ENCODE measurements at regions not wholly inside any gene's neighbourhood (a gene's known extent, or its start where the extent isn't known, plus 50 kb on each side); places are given as distances from the start of the nearest gene placed in this dataset.

GRCh38 chr7:68185631-68186456 lies 1189.2 kb downstream of the TYW1 start:
- H4K5ac ChIP-seq (ENCODE audit: insufficient read length, low read depth, low read length), result no peak overlapping the region
- no peak for DNase-seq (ENCODE audit: low read depth in 1 of 2, low spot score in 2 of 2)
- H3K27me3 ChIP-seq (replicated peaks in 1 of 4; ENCODE audit: control insufficient read depth in 3 of 4, extremely low read depth in 1 of 4, insufficient read depth in 3 of 4, low read length in 3 of 4), result no peaks in the 10 kb centered on the region
- no peak overlapping the region for H3K23ac ChIP-seq (ENCODE audit: insufficient read length)
- no peak overlapping the region for H2BK15ac ChIP-seq (ENCODE audit: low read length)
- no peak overlapping the region for H3K27ac ChIP-seq (ENCODE audit: low read depth, low read length)
- no peak for FAIRE-seq
- H2BK12ac ChIP-seq (ENCODE audit: low read depth, low read length), result 0 out of 2 replicates have a peak overlapping the region, but pooled peaks have one; percentile 39
- H3K18ac ChIP-seq (ENCODE audit: extremely low read depth, low read length), result no peak overlapping the region; the same call in 1 of the 2 replicates
- peaks cover 0 to 6% (median 0%) of the 10 kb centered on the region in 4 experiments; a peak in 1 of 7 replicates for H3K4me1 ChIP-seq (replicated peaks in 1 of 4; ENCODE audit: control insufficient read depth in 3 of 4, insufficient read depth in 4 of 4, low read length in 3 of 4)
- no peak overlapping the region for H2AK5ac ChIP-seq (ENCODE audit: low read depth, low read length)
- no peaks in the 10 kb centered on the region for H4K20me1 ChIP-seq (replicated peaks in 1 of 2; ENCODE audit: control insufficient read depth in 1 of 2, insufficient read depth in 2 of 2, low read length in 2 of 2)
- H3K23me2 ChIP-seq (ENCODE audit: low read depth, low read length), result no peaks in the 10 kb centered on the region
- no peak overlapping the region for H3K56ac ChIP-seq (replicated peaks; ENCODE audit: insufficient read length, low read depth, low read length)
- no peak overlapping the region for H3K4me2 ChIP-seq (ENCODE audit: insufficient read depth in 1 of 2, low read depth in 2 of 2, low read length in 2 of 2)
- H2BK5ac ChIP-seq (ENCODE audit: low read depth, low read length), result no peak overlapping the region
- ChIA-PET CTCF (ENCODE audit: partially characterized antibody) (interaction anchor here (1.2 kb wide), 1 partner anchor 15 kb away, joined by 3 read pairs; no protein-coding TSS in a partner anchor), POLR2A (ENCODE audit: partially characterized antibody) (no interaction called here)
- no peak overlapping the region for H3K14ac ChIP-seq (ENCODE audit: insufficient read length)
- H3K9me3 ChIP-seq (ENCODE audit: insufficient read depth in 2 of 2, low read depth in 1 of 2, low read length in 1 of 2), result no peaks in the 10 kb centered on the region
- H3K4ac ChIP-seq (replicated peaks; ENCODE audit: insufficient read length, low read depth, low read length), result no peak overlapping the region
- H3K79me1 ChIP-seq (ENCODE audit: low read depth, low read length), result no peaks in the 10 kb centered on the region
- H4K8ac ChIP-seq (ENCODE audit: extremely low read depth, insufficient read depth, low read length), result no peak overlapping the region
- H2AFZ ChIP-seq (ENCODE audit: low read length), result no peak overlapping the region
- WGBS, 2 experiments (ENCODE audit: extremely low coverage in 1 of 2, insufficient coverage in 1 of 2, insufficient read length in 1 of 2, insufficient replicate concordance in 2 of 2, low coverage in 1 of 2, low lambda C conversion rate in 2 of 2, missing lambda C conversion rate in 1 of 2), result 90% methylated on average over 15 of the region's 16 CpGs; no CpG with 5 or more reads in 1 of the 2 experiments
- no peak overlapping the region for H3K9ac ChIP-seq (replicated peaks in 1 of 4; ENCODE audit: extremely low read depth in 1 of 4, low read depth in 3 of 4, low read length in 3 of 4)
- no peak overlapping the region for H2BK120ac ChIP-seq (replicated peaks; ENCODE audit: low read depth, low read length)
- no peaks in the 10 kb centered on the region for H3K79me2 ChIP-seq (ENCODE audit: control insufficient read depth in 1 of 2, insufficient read depth in 2 of 2, low read length in 2 of 2)
- H2BK20ac ChIP-seq (ENCODE audit: low read length), result 0 out of 2 replicates have a peak overlapping the region, but pooled peaks have one; percentile 21
- H3K4me3 ChIP-seq (ENCODE audit: extremely low read depth in 1 of 4, insufficient read depth in 2 of 4, low read depth in 3 of 4, low read length in 4 of 4), result no peak overlapping the region
- H3K36me3 ChIP-seq (ENCODE audit: control insufficient read depth in 2 of 4, insufficient read depth in 4 of 4, low read length in 3 of 4), result no peaks in the 10 kb centered on the region
- H4K91ac ChIP-seq (replicated peaks; ENCODE audit: insufficient read length, low read length), result no peak overlapping the region
- no peak for TF ChIP-seq RNF2 (IDR thresholded peaks at IDR 0.05; ENCODE audit: borderline replicate concordance, low read depth, low read length, missing control alignments, poor library complexity, severe bottlenecking)
- TF ChIP-seq NANOG (IDR thresholded peaks at IDR 0.05; ENCODE audit: insufficient read depth, low read depth, low read length, poor library complexity, severe bottlenecking), result no peak
- TF ChIP-seq MAX (IDR thresholded peaks at IDR 0.05), result no peak
- no peak for TF ChIP-seq KDM4A (IDR thresholded peaks at IDR 0.05; ENCODE audit: low read depth, low read length, severe bottlenecking)
- no peak for TF ChIP-seq SIX5 (IDR thresholded peaks at IDR 0.05; ENCODE audit: low read depth, low read length)
- TF ChIP-seq MAFK (IDR thresholded peaks at IDR 0.05; ENCODE audit: low read depth, low read length), result no peak
- TF ChIP-seq HDAC2 (IDR thresholded peaks at IDR 0.05; ENCODE audit: borderline replicate concordance in 1 of 2, low read depth in 2 of 2, low read length in 2 of 2), result no peak
- TF ChIP-seq POLR2AphosphoS5 (IDR thresholded peaks at IDR 0.05; ENCODE audit: low read depth, low read length), result no peak
- TF ChIP-seq CHD1 (IDR thresholded peaks at IDR 0.05; ENCODE audit: low read depth, low read length), result no peak
- no peak for TF ChIP-seq SIN3A (conservative IDR thresholded peaks at IDR 0.05 in 1 of 2, IDR thresholded peaks at IDR 0.05 in 1 of 2; ENCODE audit: low read depth in 1 of 2, low read length in 2 of 2)
- TF ChIP-seq PHF8 (conservative IDR thresholded peaks at IDR 0.05; ENCODE audit: low read depth, low read length), result no peak

Data from H1 (cell line).